CD4-positive, alpha-beta T cell treated with Interferon alpha-2 for 1 hour (primary cell): ENCODE measurements at regions not wholly inside any gene's neighbourhood (a gene's known extent, or its start where the extent isn't known, plus 50 kb on each side); places are given as distances from the start of the nearest gene placed in this dataset.
"Not testable (repeated sequence)": the region's sequence is repeated elsewhere in the genome, so short reads cannot be mapped to it uniquely, and the experiment has no call there.

Source experiments
- DNase-seq, 2 donors: peaks; one replicate each; pipeline ENCODE4 v3.0.0-alpha.2; 2020 to 2022

DNA sequence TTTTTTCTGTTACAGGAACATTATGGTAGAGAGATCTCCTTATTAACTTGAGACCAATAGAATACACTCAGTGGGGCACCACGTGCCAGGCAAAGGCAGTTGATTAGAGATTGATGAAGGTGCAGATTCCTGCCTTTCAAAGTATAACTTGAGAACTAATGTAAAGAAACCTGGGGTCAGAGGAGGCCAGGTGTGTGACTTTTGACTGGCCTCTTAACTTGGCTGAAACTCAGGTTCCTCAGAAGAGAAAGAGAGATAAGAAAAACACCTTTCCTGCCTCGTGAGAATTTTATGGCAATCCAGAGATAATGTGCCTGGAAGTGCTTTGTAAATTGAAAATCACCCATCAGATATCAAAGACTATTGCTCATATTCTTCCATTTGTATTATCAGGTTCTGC lies 110.7 kb upstream of the GZMB start:
- no peak for DNase-seq

- no peak for DNase-seq
Observed at GRCh38 chr14:24741871-24742270, 107.9 kb upstream of the GZMB start.

DNA sequence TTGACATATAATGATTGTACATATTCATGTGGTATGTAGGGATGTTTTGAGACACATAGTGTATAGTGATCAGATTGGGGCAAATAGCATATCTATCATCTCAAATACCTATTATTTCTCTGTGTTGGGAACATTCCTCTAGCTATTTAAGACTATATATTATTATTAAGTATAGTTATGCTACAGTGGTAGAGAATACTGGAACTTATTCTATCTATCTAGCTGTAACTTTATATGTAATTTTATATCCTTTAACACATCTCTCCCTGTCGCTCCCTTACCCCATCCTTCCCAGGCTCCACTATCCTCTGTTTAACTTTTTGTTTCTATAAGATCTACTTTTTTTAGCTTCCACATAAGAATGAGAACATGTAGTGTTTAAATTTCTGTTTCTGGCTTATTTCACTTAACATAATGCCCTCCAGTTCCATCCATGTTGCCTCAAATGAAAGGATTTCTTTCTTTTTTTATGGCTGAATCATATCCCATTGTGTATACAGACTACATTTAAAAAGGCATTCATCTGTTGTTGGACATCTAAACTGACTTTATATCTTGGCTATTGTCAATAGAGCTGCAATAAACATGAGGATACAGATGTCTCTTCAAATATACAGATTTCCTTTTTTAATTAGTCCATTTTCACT lies 102.1 kb upstream of the GZMB start:
- no peak for DNase-seq

- peak; percentile 12 to 47 for DNase-seq
Observed at GRCh38 chr14:24734917-24735500, 101.0 kb upstream of the GZMB start.

DNA sequence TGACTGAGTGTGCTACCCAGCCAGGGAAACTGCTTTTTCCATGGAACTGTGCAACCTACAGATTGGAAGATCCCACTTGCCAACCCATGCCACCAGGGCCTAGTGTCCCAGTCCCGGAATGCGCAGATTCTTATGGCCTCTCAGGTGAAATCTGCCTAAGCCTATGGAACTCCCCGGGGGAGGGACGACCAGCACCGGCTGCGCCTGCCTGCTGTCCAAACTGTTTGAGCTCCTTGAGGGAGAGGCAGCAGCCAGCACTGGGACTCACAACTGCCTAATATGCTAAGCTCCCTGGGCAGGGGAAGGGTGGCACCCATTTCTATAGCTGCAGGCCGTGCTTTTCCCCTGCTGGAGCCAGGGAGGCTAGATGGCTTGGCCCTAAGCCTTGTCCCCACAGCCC lies 92.5 kb upstream of the GZMB start:
- DNase-seq, result no peak

GRCh38 chr14:24725311-24725710 lies 91.3 kb upstream of the GZMB start:
- DNase-seq, result no peak

GRCh38 chr14:24721775-24722174 lies 87.8 kb upstream of the GZMB start:
- no peak for DNase-seq

- DNase-seq, result no peak
Observed at GRCh38 chr14:24715239-24715638, 81.2 kb upstream of the GZMB start.

DNA sequence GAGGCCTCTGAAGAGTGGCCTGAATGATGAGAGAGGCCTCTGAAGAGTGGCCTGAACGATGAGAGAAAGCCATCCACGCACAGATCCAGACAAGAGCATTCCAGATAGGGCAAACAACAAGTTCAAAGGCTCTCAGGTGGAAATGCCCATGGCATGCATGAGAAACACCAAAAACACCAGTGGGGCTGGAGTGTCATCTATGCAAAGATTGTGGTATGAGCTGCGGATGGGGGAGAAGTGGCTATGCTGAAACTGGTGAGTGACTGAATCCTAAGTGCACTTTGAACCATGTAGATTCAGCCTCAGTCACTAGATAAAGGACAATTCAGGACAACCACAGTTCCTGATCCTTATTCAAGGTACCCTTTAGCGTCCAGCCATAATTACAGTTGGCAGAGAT lies 79.4 kb upstream of the GZMB start:
- DNase-seq, result no peak

GRCh38 chr14:24712909-24713308 lies 78.9 kb upstream of the GZMB start:
- DNase-seq, result no peak

GRCh38 chr14:24712374-24712773 lies 78.4 kb upstream of the GZMB start:
- DNase-seq, result no peak

- peak; percentile 56 to 73 for DNase-seq
Observed at GRCh38 chr14:24710403-24711112, 76.6 kb upstream of the GZMB start.

GRCh38 chr14:24708684-24709083 lies 74.7 kb upstream of the GZMB start:
- no peak for DNase-seq

DNA sequence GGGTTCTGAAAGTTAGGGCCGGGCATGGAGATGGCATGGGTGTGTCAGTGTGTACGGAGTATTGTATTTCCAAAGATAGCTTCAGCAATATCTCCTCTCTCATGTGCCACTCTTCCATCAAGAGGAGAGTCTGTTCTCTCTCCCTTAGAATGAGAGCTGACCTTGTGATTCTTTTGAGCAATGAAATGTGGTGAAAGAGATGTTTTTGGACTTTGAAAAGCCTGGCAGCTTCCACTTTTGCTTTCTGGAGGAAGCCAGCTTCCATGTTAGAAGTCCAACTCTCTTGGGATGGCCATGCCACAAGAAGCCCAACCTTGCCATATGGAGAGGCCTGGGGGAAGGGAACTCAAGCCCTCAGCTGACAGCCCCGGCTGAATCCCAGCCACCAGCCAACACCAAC lies 72.4 kb upstream of the GZMB start:
- DNase-seq, result no peak

GRCh38 chr14:24705840-24706239 lies 71.8 kb upstream of the GZMB start:
- DNase-seq, result peak in 1 of 2 donors; percentile 12

GRCh38 chr14:24701062-24701461 lies 67.1 kb upstream of the GZMB start:
- DNase-seq, result no peak

DNA sequence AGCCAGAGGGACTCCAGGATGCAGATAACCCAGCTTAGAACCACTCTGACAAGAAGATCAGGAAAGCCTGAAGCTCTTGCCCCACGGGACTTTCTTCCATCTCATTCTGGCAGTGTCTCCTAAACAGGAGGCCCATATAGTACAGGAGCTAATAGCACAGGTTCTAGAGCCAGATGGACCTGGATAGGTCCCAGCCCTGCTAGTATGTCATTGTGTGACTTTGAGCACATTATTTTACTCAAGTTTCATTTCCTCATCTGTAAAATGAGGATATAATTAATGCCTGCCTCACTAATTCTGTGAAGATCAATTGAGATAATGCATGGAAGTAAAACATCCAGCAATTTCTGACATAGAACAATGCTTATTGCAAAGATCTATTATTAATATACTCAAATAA lies 66.5 kb upstream of the GZMB start:
- no peak for DNase-seq

GRCh38 chr14:24699052-24699451 lies 65.1 kb upstream of the GZMB start:
- no peak for DNase-seq

- DNase-seq, result not testable (repeated sequence)
Observed at GRCh38 chr14:24696280-24696920, 62.4 kb upstream of the GZMB start.

GRCh38 chr14:24695265-24696241 lies 61.6 kb upstream of the GZMB start:
- peak; percentile 31 to 47 for DNase-seq

GRCh38 chr14:24694680-24695079 lies 60.7 kb upstream of the GZMB start:
- DNase-seq, result no peak

DNA sequence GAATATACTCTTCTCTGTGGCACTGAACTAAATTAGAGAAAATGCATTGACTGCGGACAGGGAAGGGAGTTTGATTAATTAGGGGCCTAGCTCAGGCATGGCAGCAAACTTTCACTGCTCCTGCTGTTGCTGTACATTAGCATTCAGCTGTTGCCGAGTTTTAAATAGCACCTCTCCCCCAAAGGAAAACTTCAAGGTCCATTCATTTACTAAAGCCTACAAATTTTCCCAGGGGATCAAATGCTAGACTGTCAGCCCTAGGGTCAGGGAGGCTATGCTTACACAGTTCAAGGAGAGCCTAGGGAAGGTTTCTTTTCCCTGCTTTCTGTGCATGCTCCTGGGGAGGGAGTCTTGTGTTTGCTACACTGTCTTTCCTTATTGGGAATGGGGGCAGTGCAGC lies 60.0 kb upstream of the GZMB start:
- no peak for DNase-seq

GRCh38 chr14:24693353-24693737 lies 59.4 kb upstream of the GZMB start:
- no peak for DNase-seq
